ENCODE measurements at regions not wholly inside any gene's neighbourhood (a gene's known extent, or its start where the extent isn't known, plus 50 kb on each side); places are given as distances from the start of the nearest gene placed in this dataset.

- DNase-seq (ENCODE audit: low spot score): no peak
- TF ChIP-seq CTCF (IDR thresholded peaks at IDR 0.05; ENCODE audit: extremely low read depth, insufficient read depth, missing control alignments): no peak
- in situ Hi-C loops (cut with MboI; ENCODE audit: low pct_unique_long_range_greater_than_20kb, low sequenced_read_pairs, unreplicated experiment): no loop called here
These were observed 111.9 kb upstream of the PRNP start for GRCh38 chr20:4574356-4574690.

GRCh38 chr20:4573564-4574355, 112.5 kb upstream of the PRNP start:
- no peak for TF ChIP-seq CTCF (IDR thresholded peaks at IDR 0.05; ENCODE audit: extremely low read depth, insufficient read depth, missing control alignments)
- no peak for DNase-seq (ENCODE audit: low spot score)
- in situ Hi-C loops (cut with MboI; ENCODE audit: low pct_unique_long_range_greater_than_20kb, low sequenced_read_pairs, unreplicated experiment): no loop called here

GRCh38 chr20:4571759-4572531, 114.3 kb upstream of the PRNP start:
- in situ Hi-C loops (cut with MboI; ENCODE audit: low pct_unique_long_range_greater_than_20kb, low sequenced_read_pairs, unreplicated experiment): no loop called here
- no peak for TF ChIP-seq CTCF (IDR thresholded peaks at IDR 0.05; ENCODE audit: extremely low read depth, insufficient read depth, missing control alignments)
- DNase-seq (ENCODE audit: low spot score): no peak

- in situ Hi-C loops (cut with MboI; ENCODE audit: low pct_unique_long_range_greater_than_20kb, low sequenced_read_pairs, unreplicated experiment): no loop called here
- TF ChIP-seq CTCF (IDR thresholded peaks at IDR 0.05; ENCODE audit: extremely low read depth, insufficient read depth, missing control alignments): no peak
- no peak for DNase-seq (ENCODE audit: low spot score)
These were observed 116.4 kb upstream of the PRNP start for GRCh38 chr20:4569865-4570264.

- in situ Hi-C loops (cut with MboI; ENCODE audit: low pct_unique_long_range_greater_than_20kb, low sequenced_read_pairs, unreplicated experiment): no loop called here
- TF ChIP-seq CTCF (IDR thresholded peaks at IDR 0.05; ENCODE audit: extremely low read depth, insufficient read depth, missing control alignments): no peak
- DNase-seq (ENCODE audit: low spot score): no peak
These were observed 117.2 kb upstream of the PRNP start for GRCh38 chr20:4569092-4569491.

- no peak for DNase-seq (ENCODE audit: low spot score)
- in situ Hi-C loops (cut with MboI; ENCODE audit: low pct_unique_long_range_greater_than_20kb, low sequenced_read_pairs, unreplicated experiment): no loop called here
- TF ChIP-seq CTCF (IDR thresholded peaks at IDR 0.05; ENCODE audit: extremely low read depth, insufficient read depth, missing control alignments): no peak
These were observed 117.8 kb upstream of the PRNP start for GRCh38 chr20:4568361-4568959.

Data from GM13977 (cell line).